ENCODE measurements at regions not wholly inside any gene's neighbourhood (a gene's known extent, or its start where the extent isn't known, plus 50 kb on each side); places are given as distances from the start of the nearest gene placed in this dataset.

DNA sequence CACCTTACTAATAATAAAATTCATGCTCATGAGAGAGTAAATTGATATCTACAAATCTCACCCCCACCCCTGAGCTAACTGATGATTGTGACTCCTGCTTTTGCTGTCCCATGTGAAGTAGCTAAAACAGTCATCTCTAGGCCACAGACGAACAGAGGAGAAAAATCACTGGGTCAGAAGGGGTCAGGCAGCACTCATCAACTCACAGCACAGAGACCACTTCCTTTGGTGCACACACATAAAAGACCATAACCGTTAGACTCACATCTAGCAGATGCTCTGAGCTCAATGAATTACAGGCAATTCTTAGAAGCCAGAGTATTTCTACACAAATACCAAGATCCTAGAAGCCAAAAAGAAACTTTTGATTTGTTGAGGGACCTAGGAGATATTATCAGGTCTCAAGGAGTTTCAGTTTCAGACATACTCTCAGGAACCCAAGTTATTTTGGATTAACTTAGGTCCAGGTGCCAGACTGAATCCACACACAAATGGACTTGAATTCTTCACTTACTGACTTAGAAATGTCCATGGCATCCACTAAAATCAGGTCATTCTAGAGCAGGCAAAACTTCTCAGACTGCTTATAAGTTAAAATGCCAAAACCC, 65.0 kb upstream of the TES start (continued):
- TF ChIP-seq YEATS4 (CRISPR knock-in tag; IDR thresholded peaks at IDR 0.05; ENCODE audit: borderline replicate concordance) = no peak
- TF ChIP-seq, protein P1, sequence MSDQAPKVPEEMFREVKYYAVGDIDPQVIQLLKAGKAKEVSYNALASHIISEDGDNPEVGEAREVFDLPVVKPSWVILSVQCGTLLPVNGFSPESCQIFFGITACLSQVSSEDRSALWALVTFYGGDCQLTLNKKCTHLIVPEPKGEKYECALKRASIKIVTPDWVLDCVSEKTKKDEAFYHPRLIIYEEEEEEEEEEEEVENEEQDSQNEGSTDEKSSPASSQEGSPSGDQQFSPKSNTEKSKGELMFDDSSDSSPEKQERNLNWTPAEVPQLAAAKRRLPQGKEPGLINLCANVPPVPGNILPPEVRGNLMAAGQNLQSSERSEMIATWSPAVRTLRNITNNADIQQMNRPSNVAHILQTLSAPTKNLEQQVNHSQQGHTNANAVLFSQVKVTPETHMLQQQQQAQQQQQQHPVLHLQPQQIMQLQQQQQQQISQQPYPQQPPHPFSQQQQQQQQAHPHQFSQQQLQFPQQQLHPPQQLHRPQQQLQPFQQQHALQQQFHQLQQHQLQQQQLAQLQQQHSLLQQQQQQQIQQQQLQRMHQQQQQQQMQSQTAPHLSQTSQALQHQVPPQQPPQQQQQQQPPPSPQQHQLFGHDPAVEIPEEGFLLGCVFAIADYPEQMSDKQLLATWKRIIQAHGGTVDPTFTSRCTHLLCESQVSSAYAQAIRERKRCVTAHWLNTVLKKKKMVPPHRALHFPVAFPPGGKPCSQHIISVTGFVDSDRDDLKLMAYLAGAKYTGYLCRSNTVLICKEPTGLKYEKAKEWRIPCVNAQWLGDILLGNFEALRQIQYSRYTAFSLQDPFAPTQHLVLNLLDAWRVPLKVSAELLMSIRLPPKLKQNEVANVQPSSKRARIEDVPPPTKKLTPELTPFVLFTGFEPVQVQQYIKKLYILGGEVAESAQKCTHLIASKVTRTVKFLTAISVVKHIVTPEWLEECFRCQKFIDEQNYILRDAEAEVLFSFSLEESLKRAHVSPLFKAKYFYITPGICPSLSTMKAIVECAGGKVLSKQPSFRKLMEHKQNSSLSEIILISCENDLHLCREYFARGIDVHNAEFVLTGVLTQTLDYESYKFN (CRISPR knock-in tag; conservative IDR thresholded peaks at IDR 0.05) = no peak
- TF ChIP-seq PHF8 (CRISPR knock-in tag; IDR thresholded peaks at IDR 0.05) = no peak
- TF ChIP-seq, protein P2, sequence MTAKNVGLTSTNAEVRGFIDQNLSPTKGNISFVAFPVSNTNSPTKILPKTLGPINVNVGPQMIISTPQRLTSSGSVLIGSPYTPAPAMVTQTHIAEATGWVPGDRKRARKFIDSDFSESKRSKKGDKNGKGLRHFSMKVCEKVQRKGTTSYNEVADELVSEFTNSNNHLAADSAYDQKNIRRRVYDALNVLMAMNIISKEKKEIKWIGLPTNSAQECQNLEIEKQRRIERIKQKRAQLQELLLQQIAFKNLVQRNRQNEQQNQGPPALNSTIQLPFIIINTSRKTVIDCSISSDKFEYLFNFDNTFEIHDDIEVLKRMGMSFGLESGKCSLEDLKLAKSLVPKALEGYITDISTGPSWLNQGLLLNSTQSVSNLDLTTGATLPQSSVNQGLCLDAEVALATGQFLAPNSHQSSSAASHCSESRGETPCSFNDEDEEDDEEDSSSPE (CRISPR knock-in tag; IDR thresholded peaks at IDR 0.05) = no peak
- no peak for TF ChIP-seq ZSCAN20 (CRISPR knock-in tag; IDR thresholded peaks at IDR 0.05; ENCODE audit: borderline replicate concordance)

DNA sequence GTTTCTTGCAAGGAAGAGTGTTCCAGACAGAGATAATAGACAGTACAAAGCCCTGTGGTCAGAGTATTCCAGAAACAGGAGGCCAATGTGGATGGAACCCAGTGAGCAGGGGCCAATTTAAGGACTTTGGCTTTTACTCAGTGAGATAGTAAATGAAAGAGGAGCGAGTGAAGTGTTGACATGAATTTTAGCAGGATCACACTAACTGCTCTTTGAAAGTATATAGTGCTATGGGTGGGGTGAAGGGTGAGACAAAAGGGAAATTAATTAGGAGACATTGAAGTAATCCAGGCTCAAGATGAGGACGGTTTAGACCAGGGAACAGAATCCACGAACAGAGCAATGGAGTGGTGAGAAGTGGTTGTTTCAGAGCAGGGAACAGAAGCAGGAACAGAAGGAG, 62.2 kb upstream of the TES start:
- no TSS peak for BruUV-seq (replicated peaks)
- intact Hi-C loops (cut with micrococcal nuclease; ENCODE audit: unreplicated experiment) = no loop called here
- Histone ChIP-seq H3K4me1 (ENCODE audit: insufficient read depth, low read length) (peaks cover 7% of the 10 kb centered on the region; the same call in 1 of the 2 replicates), H3K9ac (ENCODE audit: insufficient read depth, low read depth, low read length) (no peak overlapping the region), H3K27ac (ENCODE audit: extremely low read length, insufficient read depth, low read length) (no peak overlapping the region), H2AFZ (ENCODE audit: low read length) (no peak overlapping the region), H3K4me3 (replicated peaks in 1 of 3; ENCODE audit: insufficient read depth in 1 of 3, low read depth in 2 of 3, low read length in 3 of 3) (no peak overlapping the region), H3K79me2 (ENCODE audit: insufficient read depth, low read length) (no peaks in the 10 kb centered on the region), H3K27me3 (ENCODE audit: control insufficient read depth in 1 of 2, insufficient read depth in 2 of 2, low read length in 2 of 2) (0 out of 5 replicates have a peak, but pooled peaks cover under 1 to 5% of the 10 kb centered on the region in 2 experiments), H4K20me1 (ENCODE audit: insufficient read depth, low read length) (no peaks in the 10 kb centered on the region), H3K36me3 (replicated peaks in 1 of 2; ENCODE audit: control insufficient read depth in 1 of 2, insufficient read depth in 2 of 2, low read length in 2 of 2) (no peaks in the 10 kb centered on the region), H3K9me3 (ENCODE audit: low read length) (no peaks in the 10 kb centered on the region), H3K4me2 (ENCODE audit: low read depth, low read length) (no peak overlapping the region)
- ChIA-PET CTCF (ENCODE audit: low intra/inter-chr PET ratio, low total read pairs) (no interaction called here), POLR2A (no interaction called here)
- under 1% methylated on average over 3 of the region's 3 CpGs for WGBS (ENCODE audit: low lambda C conversion rate)
- ATAC-seq = no peak
- in situ Hi-C loops (cut with HindIII; ENCODE audit: extremely low pct_ligation_motif_present, low pct_unique_long_range_greater_than_20kb) = no loop called here
- FAIRE-seq = no peak
- DNase-seq (ENCODE audit: low spot score) = no peak
- TF ChIP-seq HCFC1 (IDR thresholded peaks at IDR 0.05; ENCODE audit: low read depth, low read length) (no peak), JUND (CRISPR knock-in tag; IDR thresholded peaks at IDR 0.05) (no peak), ZSCAN29 (CRISPR knock-in tag; conservative IDR thresholded peaks at IDR 0.05) (no peak), ELF3 (CRISPR knock-in tag; IDR thresholded peaks at IDR 0.05) (no peak), PHB2 (IDR thresholded peaks at IDR 0.05; ENCODE audit: partially characterized antibody) (no peak), ZNF350 (CRISPR knock-in tag; IDR thresholded peaks at IDR 0.05; ENCODE audit: borderline replicate concordance, low read depth) (no peak), ETV6 (CRISPR knock-in tag; conservative IDR thresholded peaks at IDR 0.05) (no peak), AGO2 (optimal IDR thresholded peaks at IDR 0.05; ENCODE audit: low read depth, low read length) (no peak), ZNF282 (IDR thresholded peaks at IDR 0.05; ENCODE audit: partially characterized antibody) (no peak), EHMT2 (IDR thresholded peaks at IDR 0.05; ENCODE audit: borderline replicate concordance, low read depth, low read length) (no peak)
- TF ChIP-seq, protein P3, sequence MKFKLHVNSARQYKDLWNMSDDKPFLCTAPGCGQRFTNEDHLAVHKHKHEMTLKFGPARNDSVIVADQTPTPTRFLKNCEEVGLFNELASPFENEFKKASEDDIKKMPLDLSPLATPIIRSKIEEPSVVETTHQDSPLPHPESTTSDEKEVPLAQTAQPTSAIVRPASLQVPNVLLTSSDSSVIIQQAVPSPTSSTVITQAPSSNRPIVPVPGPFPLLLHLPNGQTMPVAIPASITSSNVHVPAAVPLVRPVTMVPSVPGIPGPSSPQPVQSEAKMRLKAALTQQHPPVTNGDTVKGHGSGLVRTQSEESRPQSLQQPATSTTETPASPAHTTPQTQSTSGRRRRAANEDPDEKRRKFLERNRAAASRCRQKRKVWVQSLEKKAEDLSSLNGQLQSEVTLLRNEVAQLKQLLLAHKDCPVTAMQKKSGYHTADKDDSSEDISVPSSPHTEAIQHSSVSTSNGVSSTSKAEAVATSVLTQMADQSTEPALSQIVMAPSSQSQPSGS (CRISPR knock-in tag; IDR thresholded peaks at IDR 0.05) = no peak
- TF ChIP-seq, protein P4, sequence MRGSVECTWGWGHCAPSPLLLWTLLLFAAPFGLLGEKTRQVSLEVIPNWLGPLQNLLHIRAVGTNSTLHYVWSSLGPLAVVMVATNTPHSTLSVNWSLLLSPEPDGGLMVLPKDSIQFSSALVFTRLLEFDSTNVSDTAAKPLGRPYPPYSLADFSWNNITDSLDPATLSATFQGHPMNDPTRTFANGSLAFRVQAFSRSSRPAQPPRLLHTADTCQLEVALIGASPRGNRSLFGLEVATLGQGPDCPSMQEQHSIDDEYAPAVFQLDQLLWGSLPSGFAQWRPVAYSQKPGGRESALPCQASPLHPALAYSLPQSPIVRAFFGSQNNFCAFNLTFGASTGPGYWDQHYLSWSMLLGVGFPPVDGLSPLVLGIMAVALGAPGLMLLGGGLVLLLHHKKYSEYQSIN (CRISPR knock-in tag; IDR thresholded peaks at IDR 0.05; ENCODE audit: borderline replicate concordance) = no peak
